ENCODE measurements at regions not wholly inside any gene's neighbourhood (a gene's known extent, or its start where the extent isn't known, plus 50 kb on each side); places are given as distances from the start of the nearest gene placed in this dataset.
A peak's percentile ranks its signal among the peaks of the same experiment; 100 is the strongest.

DNA sequence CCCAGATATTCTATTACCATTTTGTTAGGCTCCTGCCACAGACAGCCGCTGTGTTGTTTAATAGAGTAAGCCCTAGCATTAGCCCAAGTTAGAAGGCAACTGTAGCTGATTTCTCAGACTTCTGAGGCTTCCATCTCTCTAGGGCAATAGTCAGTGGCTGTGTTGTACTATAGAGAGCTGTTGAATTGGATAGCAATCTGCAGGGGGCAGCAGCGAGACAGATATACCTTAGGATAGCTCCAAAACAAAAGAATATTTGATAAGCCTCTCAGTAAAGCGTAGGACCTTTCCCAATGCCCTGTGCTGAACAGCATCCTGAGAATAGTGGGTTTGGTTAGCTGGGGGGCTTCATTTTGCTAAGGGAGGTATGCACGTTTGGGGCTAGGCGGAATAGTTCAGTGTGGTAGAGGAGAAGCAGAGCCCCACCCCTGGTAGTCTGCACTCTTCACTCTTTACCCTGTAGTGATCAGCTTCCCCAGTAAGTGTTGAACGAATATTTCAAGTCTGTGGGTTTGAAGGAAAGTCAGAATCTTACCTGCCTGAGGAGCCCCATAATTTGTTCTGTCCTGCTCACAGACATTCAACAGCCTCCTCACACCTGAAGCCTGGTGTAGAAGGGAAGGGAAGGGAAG, 515.1 kb downstream of the INSC start:
- Histone ChIP-seq H3K27ac (no peak overlapping the region), H3K27me3 (no peaks in the 10 kb centered on the region), H3K9me3 (no peaks in the 10 kb centered on the region), H3K4me1 (no peaks in the 10 kb centered on the region), H3K4me3 (no peak overlapping the region), H3K36me3 (no peaks in the 10 kb centered on the region)
- TF ChIP-seq EP300 (IDR thresholded peaks at IDR 0.05; ENCODE audit: low read depth) (no peak), POLR2AphosphoS5 (IDR thresholded peaks at IDR 0.05) (no peak), POLR2A (IDR thresholded peaks at IDR 0.05) (no peak)
- TF ChIP-seq, protein P1, sequence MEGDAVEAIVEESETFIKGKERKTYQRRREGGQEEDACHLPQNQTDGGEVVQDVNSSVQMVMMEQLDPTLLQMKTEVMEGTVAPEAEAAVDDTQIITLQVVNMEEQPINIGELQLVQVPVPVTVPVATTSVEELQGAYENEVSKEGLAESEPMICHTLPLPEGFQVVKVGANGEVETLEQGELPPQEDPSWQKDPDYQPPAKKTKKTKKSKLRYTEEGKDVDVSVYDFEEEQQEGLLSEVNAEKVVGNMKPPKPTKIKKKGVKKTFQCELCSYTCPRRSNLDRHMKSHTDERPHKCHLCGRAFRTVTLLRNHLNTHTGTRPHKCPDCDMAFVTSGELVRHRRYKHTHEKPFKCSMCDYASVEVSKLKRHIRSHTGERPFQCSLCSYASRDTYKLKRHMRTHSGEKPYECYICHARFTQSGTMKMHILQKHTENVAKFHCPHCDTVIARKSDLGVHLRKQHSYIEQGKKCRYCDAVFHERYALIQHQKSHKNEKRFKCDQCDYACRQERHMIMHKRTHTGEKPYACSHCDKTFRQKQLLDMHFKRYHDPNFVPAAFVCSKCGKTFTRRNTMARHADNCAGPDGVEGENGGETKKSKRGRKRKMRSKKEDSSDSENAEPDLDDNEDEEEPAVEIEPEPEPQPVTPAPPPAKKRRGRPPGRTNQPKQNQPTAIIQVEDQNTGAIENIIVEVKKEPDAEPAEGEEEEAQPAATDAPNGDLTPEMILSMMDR (IDR thresholded peaks at IDR 0.05) = peak in 4 of 5 experiments; percentile 29 to 37 (median 34)
- intact Hi-C loops (cut with DNase I; ENCODE audit: low total_unique reads) (no loop called here), in situ Hi-C loops (cut with MboI; ENCODE audit: low pct_ligation_motif_present in 1 of 4, low pct_unique_long_range_greater_than_20kb in 1 of 4, low sequenced_read_pairs in 3 of 4) (no loop called here)
- WGBS, 2 donors (ENCODE audit: low coverage in 1 of 2) = 13 to 49% methylated on average over 1 to 6 of the region's 6 CpGs
- peak; percentile 62 for DNase-seq

DNA sequence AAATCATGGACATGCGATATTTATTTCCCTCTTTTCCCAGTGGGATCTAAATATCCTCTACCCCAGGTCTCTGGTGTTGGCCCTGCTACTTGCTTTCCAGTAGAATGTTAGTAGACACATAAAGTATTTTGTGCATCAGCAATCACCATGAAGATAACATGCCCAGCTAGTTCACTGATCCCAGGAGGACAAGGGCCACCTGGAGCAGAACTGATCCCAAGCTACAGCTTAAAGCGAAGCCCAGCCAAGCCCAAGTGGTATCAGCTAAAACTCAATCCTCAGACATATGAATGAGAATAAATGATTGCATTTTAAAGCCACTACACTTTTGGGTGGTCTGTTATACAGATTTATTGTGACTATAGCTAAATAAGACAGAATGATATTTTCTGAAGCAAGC, 516.2 kb downstream of the INSC start:
- in situ Hi-C loops (cut with MboI; ENCODE audit: low pct_ligation_motif_present in 1 of 4, low pct_unique_long_range_greater_than_20kb in 1 of 4, low sequenced_read_pairs in 3 of 4) = no loop called here

DNA sequence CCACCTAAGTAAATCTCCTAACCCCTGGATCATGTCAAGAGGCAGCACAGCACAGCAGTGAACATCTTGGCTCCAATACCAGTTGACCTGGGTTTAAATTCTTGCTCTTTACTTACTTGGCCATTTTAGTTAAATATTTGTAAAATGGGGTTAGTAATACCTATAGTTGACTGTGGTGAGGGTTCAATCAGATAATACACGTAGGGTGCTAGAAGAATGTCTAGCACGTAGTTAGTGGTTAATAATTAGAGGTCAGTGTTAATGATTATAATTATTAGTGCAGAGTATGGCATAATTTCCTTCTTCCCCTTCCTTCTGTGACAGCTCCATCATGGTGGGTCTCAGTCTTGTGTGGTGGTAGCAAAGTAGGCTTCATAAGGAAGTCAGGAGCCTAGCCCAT, 520.8 kb downstream of the INSC start:
- DNase-seq = no peak
- Histone ChIP-seq H3K4me3 (no peak overlapping the region), H3K4me1 (peaks cover 0 to 3% (median 0%) of the 10 kb centered on the region in 4 donors), H3K27ac (no peak overlapping the region), H3K27me3 (no peaks in the 10 kb centered on the region), H3K36me3 (no peaks in the 10 kb centered on the region), H3K9me3 (no peaks in the 10 kb centered on the region)
- intact Hi-C loops (cut with DNase I; ENCODE audit: low total_unique reads) = no loop called here
- in situ Hi-C loops (cut with MboI; ENCODE audit: low pct_ligation_motif_present in 1 of 4, low pct_unique_long_range_greater_than_20kb in 1 of 4, low sequenced_read_pairs in 3 of 4) = no loop called here
- 73 to 80% methylated on average over 2 of the region's 2 CpGs for WGBS, 2 donors (ENCODE audit: low coverage in 1 of 2)
- TF ChIP-seq POLR2A (IDR thresholded peaks at IDR 0.05) = no peak
- no peak for TF ChIP-seq EP300 (IDR thresholded peaks at IDR 0.05; ENCODE audit: low read depth)
- TF ChIP-seq, protein P1 (IDR thresholded peaks at IDR 0.05) = no peak
- no peak for TF ChIP-seq POLR2AphosphoS5 (IDR thresholded peaks at IDR 0.05)

More for the DNA sequence above, 516.2 kb downstream of the INSC start:
- Histone ChIP-seq H3K4me1 (no peaks in the 10 kb centered on the region), H3K36me3 (no peaks in the 10 kb centered on the region), H3K4me3 (no peak overlapping the region), H3K27ac (no peak overlapping the region), H3K9me3 (no peaks in the 10 kb centered on the region), H3K27me3 (no peaks in the 10 kb centered on the region)
- TF ChIP-seq, protein P1 (IDR thresholded peaks at IDR 0.05) = no peak
- no peak for TF ChIP-seq POLR2A (IDR thresholded peaks at IDR 0.05)
- 66 to 88% methylated on average over 2 of the region's 2 CpGs for WGBS, 2 donors (ENCODE audit: low coverage in 1 of 2)
- intact Hi-C loops (cut with DNase I; ENCODE audit: low total_unique reads) = no loop called here
- DNase-seq = no peak

DNA sequence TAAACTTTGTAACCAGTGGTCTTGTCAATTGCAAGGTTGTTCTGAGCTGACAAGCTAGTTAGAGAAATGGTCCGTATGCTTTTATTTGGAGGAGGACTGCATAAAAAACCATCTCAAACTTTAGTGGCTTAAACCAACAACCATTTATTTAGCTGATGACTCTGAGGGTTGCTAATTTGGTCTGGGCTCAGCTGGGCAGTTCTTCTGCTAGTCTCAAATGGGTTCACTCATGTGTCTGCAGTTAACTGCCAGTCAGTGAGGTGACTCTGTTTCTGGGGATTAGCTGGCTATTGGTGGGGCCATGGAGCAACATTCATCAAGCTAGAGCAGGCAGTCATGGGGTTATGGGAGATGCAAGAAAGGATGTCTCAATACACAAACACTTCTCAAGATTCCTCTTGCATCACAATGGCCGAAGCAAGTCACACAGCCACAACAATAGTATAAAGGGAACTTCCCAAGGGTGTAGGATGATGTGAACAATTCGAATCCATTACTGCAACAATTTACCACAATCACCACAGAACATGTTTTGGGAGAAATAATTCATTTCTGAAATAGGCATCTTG, 521.9 kb downstream of the INSC start:
- Histone ChIP-seq H3K27ac (no peak overlapping the region), H3K4me1 (peaks cover 0 to 3% (median 0%) of the 10 kb centered on the region in 4 donors), H3K9me3 (no peaks in the 10 kb centered on the region), H3K4me3 (no peak overlapping the region), H3K27me3 (no peaks in the 10 kb centered on the region), H3K36me3 (no peaks in the 10 kb centered on the region)
- TF ChIP-seq POLR2A (IDR thresholded peaks at IDR 0.05) (no peak), POLR2AphosphoS5 (IDR thresholded peaks at IDR 0.05) (no peak)
- TF ChIP-seq, protein P1 (IDR thresholded peaks at IDR 0.05) = no peak
- intact Hi-C loops (cut with DNase I; ENCODE audit: low total_unique reads) = no loop called here
- in situ Hi-C loops (cut with MboI; ENCODE audit: low pct_ligation_motif_present in 1 of 4, low pct_unique_long_range_greater_than_20kb in 1 of 4, low sequenced_read_pairs in 3 of 4) = no loop called here
- 67 to 97% methylated on average over 3 of the region's 3 CpGs for WGBS, 2 donors (ENCODE audit: low coverage in 1 of 2)
- no peak for DNase-seq
